ENCODE measurements at regions not wholly inside any gene's neighbourhood (a gene's known extent, or its start where the extent isn't known, plus 50 kb on each side); places are given as distances from the start of the nearest gene placed in this dataset.

- TF ChIP-seq CTCF (IDR thresholded peaks at IDR 0.05), result no peak
- TF ChIP-seq POLR2A (IDR thresholded peaks at IDR 0.05), result no peak
- TF ChIP-seq POLR2AphosphoS5 (IDR thresholded peaks at IDR 0.05), result no peak
Observed at GRCh38 chr19:31174948-31175347, 174.3 kb downstream of the TSHZ3 start.
